NT2/D1 (cell line): ENCODE measurements at regions not wholly inside any gene's neighbourhood (a gene's known extent, or its start where the extent isn't known, plus 50 kb on each side); places are given as distances from the start of the nearest gene placed in this dataset.
"Not testable (repeated sequence)": the region's sequence is repeated elsewhere in the genome, so short reads cannot be mapped to it uniquely, and the experiment has no call there.

Source experiments
- DNase-seq: peaks from one replicate; pipeline ENCODE4 v3.0.0-alpha.2; 2011; ENCODE audit warnings: low read depth, low spot score
- H3K27me3 ChIP-seq: 2 replicates; pipeline ENCODE4 v1.6.0; 2011; ENCODE audit warnings: mild to moderate bottlenecking; ENCODE audit not compliant: insufficient read length, insufficient read depth
- H3K36me3 ChIP-seq: 2 replicates; pipeline ENCODE4 v1.6.1; 2011; ENCODE audit warnings: mild to moderate bottlenecking, low read length, mixed read lengths; ENCODE audit not compliant: insufficient read depth, insufficient read length
- H3K4me1 ChIP-seq: 2 replicates; pipeline ENCODE4 v1.5.1; 2011; ENCODE audit not compliant: insufficient read depth, insufficient read length
- H3K4me3 ChIP-seq: 2 replicates; pipeline ENCODE4 v1.5.1; 2011; ENCODE audit warnings: low read depth; ENCODE audit not compliant: insufficient read length
- H3K9ac ChIP-seq: 2 replicates; pipeline ENCODE4 v1.6.0; 2011; ENCODE audit warnings: low read depth; ENCODE audit not compliant: insufficient read length
- H3K9me3 ChIP-seq: 2 replicates; pipeline ENCODE4 v1.5.1; 2011; ENCODE audit warnings: mild to moderate bottlenecking, low read length; ENCODE audit not compliant: insufficient read depth
- SUZ12 ChIP-seq: IDR thresholded peaks from 2 replicates; pipeline ENCODE4 v1.6.1; 2011; ENCODE audit not compliant: insufficient read length, insufficient read depth; ENCODE audit errors: extremely low read depth
- YY1 ChIP-seq: IDR thresholded peaks from 2 replicates; pipeline ENCODE4 v1.6.1; 2011; ENCODE audit not compliant: insufficient read length, insufficient read depth
- ZNF274 ChIP-seq: IDR thresholded peaks from 2 replicates; pipeline ENCODE4 v1.6.1; 2011; ENCODE audit warnings: mild to moderate bottlenecking, low read depth, low read length

DNA sequence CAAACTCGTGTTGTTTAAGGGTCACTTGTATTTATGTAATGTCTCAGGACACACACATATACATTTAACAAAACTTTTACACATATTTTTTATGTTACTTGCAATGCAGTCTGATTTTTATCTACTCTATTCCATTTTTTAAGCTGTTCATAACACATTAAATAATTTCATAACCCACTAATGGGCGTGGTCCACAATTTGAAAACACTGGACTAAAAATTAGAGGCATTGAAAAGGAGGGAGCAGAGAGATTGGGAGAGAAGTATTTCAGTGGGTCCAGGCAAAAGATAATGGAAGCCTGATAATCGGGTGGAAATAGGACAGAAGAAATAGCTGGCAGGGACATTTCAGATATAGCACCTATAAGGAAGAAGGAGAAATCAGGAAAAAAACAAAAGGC is 597.3 kb upstream of the CLINT1 start:
- TF ChIP-seq YY1 (no peak), ZNF274 (no peak)
- no peaks in the 10 kb centered on the region for H3K36me3 ChIP-seq
- H3K9me3 ChIP-seq = no peaks in the 10 kb centered on the region
- no peaks in the 10 kb centered on the region for H3K4me1 ChIP-seq
- no peak overlapping the region for H3K4me3 ChIP-seq
- no peak overlapping the region for H3K9ac ChIP-seq
- no peaks in the 10 kb centered on the region for H3K27me3 ChIP-seq
- no peak for DNase-seq

DNA sequence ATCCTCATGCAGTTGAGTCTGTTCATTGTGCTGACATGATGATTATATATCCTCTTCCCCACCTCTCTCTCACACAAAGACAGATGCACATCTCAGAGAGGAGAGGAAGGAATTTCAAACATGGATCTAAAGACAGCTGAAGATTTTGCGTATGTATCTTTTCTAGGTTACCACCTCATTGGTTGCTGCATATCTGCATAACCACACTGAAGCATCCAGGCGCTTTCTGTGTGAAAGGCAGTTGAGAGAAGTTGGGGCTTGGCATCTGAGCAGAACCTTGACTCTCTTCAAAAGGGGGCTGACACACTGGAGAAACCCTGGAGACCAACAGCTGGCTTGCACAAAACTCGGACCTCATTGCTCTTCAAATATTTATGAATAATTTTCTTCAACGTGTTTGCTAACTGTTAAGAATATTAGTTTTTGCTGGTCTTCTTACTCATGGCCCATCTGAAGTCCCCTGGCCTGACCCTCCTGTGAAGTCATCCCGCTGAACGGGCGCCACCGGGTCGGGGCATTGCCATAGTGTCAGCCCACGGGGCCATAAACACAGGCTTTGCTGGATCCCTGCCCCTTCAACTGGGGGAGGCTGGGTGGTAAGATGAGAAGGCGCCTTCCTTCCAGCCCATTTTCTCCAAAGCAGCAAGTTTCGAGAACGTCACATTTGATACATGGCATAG is 593.2 kb upstream of the CLINT1 start:
- Histone ChIP-seq H3K27me3 (no peaks in the 10 kb centered on the region), H3K4me3 (no peak overlapping the region), H3K9ac (no peak overlapping the region), H3K4me1 (no peaks in the 10 kb centered on the region), H3K36me3 (no peaks in the 10 kb centered on the region), H3K9me3 (peaks cover 5% of the 10 kb centered on the region)
- TF ChIP-seq YY1 (no peak), SUZ12 (no peak), ZNF274 (no peak)
- DNase-seq = no peak

DNA sequence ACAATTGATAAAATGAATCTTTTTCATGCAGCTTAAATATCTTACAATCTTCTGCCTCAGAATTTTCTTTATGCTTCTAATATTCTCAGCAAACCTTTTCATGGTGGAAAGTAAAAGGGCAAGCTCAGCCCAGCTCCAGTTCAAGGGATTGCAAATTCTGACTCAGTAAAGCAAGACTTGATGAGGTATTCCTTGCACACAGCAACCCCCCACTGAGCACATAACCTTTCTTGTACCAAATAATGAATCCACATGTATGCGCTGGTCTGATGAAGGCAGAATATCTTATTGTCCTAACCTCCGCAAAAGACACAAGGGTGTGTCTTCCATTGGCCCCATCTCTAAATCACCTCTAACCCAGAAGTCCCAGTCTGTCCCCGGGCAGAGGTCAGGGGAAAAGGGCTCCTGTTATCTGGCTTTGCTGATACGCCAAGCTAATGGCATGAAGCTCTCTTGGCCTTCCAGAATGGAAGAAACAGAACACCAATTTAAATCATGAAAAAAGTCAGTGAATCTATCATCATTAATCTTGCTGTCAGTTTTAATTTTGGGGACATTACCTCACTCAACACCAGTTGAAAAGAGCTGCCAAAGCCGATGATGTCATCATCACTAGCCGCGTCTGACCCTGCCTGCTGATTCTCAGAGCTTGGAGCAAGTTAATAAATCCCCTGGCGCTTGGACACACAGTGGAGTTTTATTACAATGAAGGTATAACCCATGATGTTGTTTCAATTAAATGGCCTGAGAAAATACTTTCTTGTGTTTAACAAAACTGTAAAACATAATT is 592.5 kb upstream of the CLINT1 start:
- no peak for TF ChIP-seq SUZ12
- TF ChIP-seq YY1 = no peak
- no peak for TF ChIP-seq ZNF274
- Histone ChIP-seq H3K4me1 (no peaks in the 10 kb centered on the region), H3K36me3 (no peaks in the 10 kb centered on the region), H3K27me3 (no peaks in the 10 kb centered on the region), H3K4me3 (no peak overlapping the region), H3K9ac (no peak overlapping the region), H3K9me3 (peaks cover 5% of the 10 kb centered on the region)
- no peak for DNase-seq

DNA sequence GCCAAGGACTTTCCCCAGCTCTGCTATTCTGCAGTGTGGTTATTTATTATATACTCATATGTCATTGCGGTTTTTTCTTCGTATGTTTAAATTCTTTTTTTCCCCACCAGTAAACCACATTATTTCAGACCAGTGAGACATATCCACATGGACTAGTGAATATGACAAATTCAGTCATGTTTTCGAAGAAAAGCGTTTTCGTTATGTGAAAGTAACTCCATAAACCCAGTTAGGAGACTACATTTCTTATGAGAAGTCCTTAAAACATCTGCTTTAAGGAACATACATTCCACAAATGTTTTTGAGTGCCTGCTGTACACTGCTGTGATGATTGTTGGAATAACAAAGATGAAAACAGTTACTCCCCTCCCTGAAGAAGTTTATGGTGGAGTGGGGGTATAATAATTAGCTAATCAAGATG is 591.8 kb upstream of the CLINT1 start:
- TF ChIP-seq YY1 (no peak), SUZ12 (no peak), ZNF274 (no peak)
- Histone ChIP-seq H3K36me3 (no peaks in the 10 kb centered on the region), H3K4me1 (no peaks in the 10 kb centered on the region)

DNA sequence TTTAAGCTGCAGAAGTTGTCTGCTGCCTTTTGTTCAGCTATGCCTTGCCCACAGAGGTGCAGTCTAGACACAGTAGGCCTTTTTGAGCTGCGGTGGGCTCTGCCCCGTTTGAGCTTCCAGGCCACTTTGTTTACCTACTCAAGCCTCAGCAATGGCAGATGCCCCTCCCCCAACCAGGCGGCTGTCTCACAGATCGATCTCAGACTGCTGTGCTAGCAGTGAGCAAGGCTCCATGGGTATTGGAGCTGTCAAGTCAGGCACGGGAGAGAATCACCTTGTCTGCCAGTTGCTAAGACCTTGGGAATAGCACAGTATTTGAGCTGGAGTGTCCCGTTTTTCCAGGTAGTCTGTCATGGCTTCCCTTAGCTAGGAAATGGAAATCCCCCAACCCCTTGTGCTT is 587.8 kb upstream of the CLINT1 start:
- not testable (repeated sequence) for H3K4me1 ChIP-seq, H3K9ac ChIP-seq, DNase-seq, H3K36me3 ChIP-seq, H3K27me3 ChIP-seq, H3K4me3 ChIP-seq, H3K9me3 ChIP-seq

More for the DNA sequence above, 591.8 kb upstream of the CLINT1 start:
- DNase-seq = no peak
- Histone ChIP-seq H3K9ac (no peak overlapping the region), H3K4me3 (no peak overlapping the region), H3K27me3 (no peaks in the 10 kb centered on the region), H3K9me3 (peaks cover 5% of the 10 kb centered on the region)

GRCh38 chr5:158439204-158439603 is 580.3 kb upstream of the CLINT1 start:
- H3K9ac ChIP-seq, H3K9me3 ChIP-seq, H3K4me1 ChIP-seq, H3K36me3 ChIP-seq, DNase-seq, H3K4me3 ChIP-seq, H3K27me3 ChIP-seq: not testable (repeated sequence)

DNA sequence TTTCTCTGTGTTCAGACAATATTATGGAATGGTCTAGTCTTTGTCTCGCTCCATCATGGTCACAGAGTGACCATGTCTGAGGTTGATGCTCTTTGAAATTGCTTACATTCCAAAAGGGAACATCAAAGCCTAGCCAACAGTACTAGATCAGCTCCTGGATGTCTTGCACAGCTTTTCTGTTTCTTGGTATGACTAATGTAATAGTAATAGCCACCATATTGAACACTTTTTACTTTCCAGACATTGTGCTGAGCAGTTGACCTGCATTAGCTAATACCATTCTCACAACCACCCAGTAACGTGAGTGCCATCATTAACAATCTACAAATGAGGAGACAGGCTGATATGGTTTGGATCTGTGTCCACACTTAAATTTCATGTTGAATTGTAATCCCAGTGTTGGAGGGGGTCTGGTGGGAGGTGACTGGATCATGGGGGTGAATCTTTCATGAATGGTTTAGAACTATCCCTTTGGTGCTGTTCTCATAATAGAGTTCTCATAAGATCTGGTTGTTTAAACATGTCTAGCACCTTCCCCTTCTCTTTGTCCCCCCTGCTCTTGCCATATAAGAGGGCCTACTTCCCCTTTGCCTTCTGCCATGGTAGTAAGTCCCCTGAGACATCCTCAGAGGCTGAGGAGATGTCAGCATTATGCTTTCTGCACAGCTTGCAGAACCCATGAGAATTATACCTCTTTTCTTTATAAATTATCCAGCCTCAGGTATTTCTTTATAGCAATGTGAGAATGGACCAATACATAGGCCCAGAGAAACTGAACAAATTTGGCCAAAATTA is 577.5 kb upstream of the CLINT1 start:
- H3K4me1 ChIP-seq = no peaks in the 10 kb centered on the region
- no peak for DNase-seq
- no peak overlapping the region for H3K4me3 ChIP-seq
- no peaks in the 10 kb centered on the region for H3K36me3 ChIP-seq
- no peaks in the 10 kb centered on the region for H3K27me3 ChIP-seq
- no peak overlapping the region for H3K9ac ChIP-seq
- no peaks in the 10 kb centered on the region for H3K9me3 ChIP-seq
- no peak for TF ChIP-seq SUZ12
- TF ChIP-seq YY1 = no peak
- no peak for TF ChIP-seq ZNF274
